Chondrocyte (in vitro differentiated cells): ENCODE measurements at regions not wholly inside any gene's neighbourhood (a gene's known extent, or its start where the extent isn't known, plus 50 kb on each side); places are given as distances from the start of the nearest gene placed in this dataset.

Experiments
- DNase-seq: peaks from one replicate; pipeline ENCODE4 v3.0.0; 2021; ENCODE audit warnings: mixed read lengths, low spot score
- H3K27ac Mint-ChIP-seq: one replicate; pipeline ENCODE4 v1.8.0; 2021; ENCODE audit warnings: mild to moderate bottlenecking, moderate library complexity, mixed read lengths; ENCODE audit not compliant: unreplicated experiment
- H3K27me3 Mint-ChIP-seq: 2 replicates; pipeline ENCODE4 v1.8.0; 2021; ENCODE audit warnings: low read depth, mixed read lengths
- H3K36me3 Mint-ChIP-seq: 2 replicates; pipeline ENCODE4 v1.8.0; 2021; ENCODE audit warnings: low read depth, mixed read lengths
- H3K4me1 Mint-ChIP-seq: 2 replicates; pipeline ENCODE4 v1.8.0; 2021; ENCODE audit warnings: low read depth, mild to moderate bottlenecking, mixed read lengths
- H3K4me3 Mint-ChIP-seq: one replicate; pipeline ENCODE4 v1.8.0; 2021; ENCODE audit warnings: mild to moderate bottlenecking, moderate library complexity, mixed read lengths; ENCODE audit not compliant: unreplicated experiment
- H3K9me3 Mint-ChIP-seq: 2 replicates; pipeline ENCODE4 v1.8.0; 2021; ENCODE audit warnings: low read depth, mixed read lengths
- CTCF ChIP-seq: fragments of 200-600 bp; sonication (generic); IDR thresholded peaks from 2 replicates; pipeline ENCODE4 v1.5.0; 2021; ENCODE audit warnings: antibody characterized with exemption, mild to moderate bottlenecking, moderate library complexity

- no peak overlapping the region for H3K27ac Mint-ChIP-seq
- no peaks in the 10 kb centered on the region for H3K36me3 Mint-ChIP-seq
- no peaks in the 10 kb centered on the region for H3K9me3 Mint-ChIP-seq
- TF ChIP-seq CTCF = no peak
- no peaks in the 10 kb centered on the region for H3K27me3 Mint-ChIP-seq
- no peak overlapping the region for H3K4me3 Mint-ChIP-seq
- DNase-seq = no peak
- peaks cover 9% of the 10 kb centered on the region for H3K4me1 Mint-ChIP-seq
These were observed 159.3 kb upstream of the TNC start for GRCh38 chr9:115277301-115277700.

GRCh38 chr9:115278326-115279035 is 160.5 kb upstream of the TNC start:
- DNase-seq = no peak
- peaks cover 9% of the 10 kb centered on the region for H3K4me1 Mint-ChIP-seq
- no peak overlapping the region for H3K27ac Mint-ChIP-seq
- H3K9me3 Mint-ChIP-seq = no peaks in the 10 kb centered on the region
- H3K36me3 Mint-ChIP-seq = no peaks in the 10 kb centered on the region
- no peak for TF ChIP-seq CTCF
- H3K4me3 Mint-ChIP-seq = no peak overlapping the region
- no peaks in the 10 kb centered on the region for H3K27me3 Mint-ChIP-seq

GRCh38 chr9:115283395-115283794 is 165.4 kb upstream of the TNC start:
- Mint-ChIP-seq H3K4me3 (no peak overlapping the region), H3K9me3 (no peaks in the 10 kb centered on the region), H3K27me3 (no peaks in the 10 kb centered on the region), H3K36me3 (no peaks in the 10 kb centered on the region), H3K4me1 (no peaks in the 10 kb centered on the region), H3K27ac (no peak overlapping the region)
- DNase-seq = no peak
- TF ChIP-seq CTCF = no peak

GRCh38 chr9:115285836-115286235 is 167.9 kb upstream of the TNC start:
- no peaks in the 10 kb centered on the region for H3K27me3 Mint-ChIP-seq
- TF ChIP-seq CTCF = no peak
- no peak overlapping the region for H3K4me3 Mint-ChIP-seq
- DNase-seq = no peak
- no peaks in the 10 kb centered on the region for H3K36me3 Mint-ChIP-seq
- H3K27ac Mint-ChIP-seq = no peak overlapping the region
- no peaks in the 10 kb centered on the region for H3K9me3 Mint-ChIP-seq
- H3K4me1 Mint-ChIP-seq = peaks cover 11% of the 10 kb centered on the region

- H3K36me3 Mint-ChIP-seq = no peaks in the 10 kb centered on the region
- H3K27ac Mint-ChIP-seq = no peak overlapping the region
- no peak for TF ChIP-seq CTCF
These were observed 168.5 kb upstream of the TNC start for GRCh38 chr9:115286411-115286810.

More at GRCh38 chr9:115286411-115286810, 168.5 kb upstream of the TNC start:
- no peak for DNase-seq
- Mint-ChIP-seq H3K4me3 (no peak overlapping the region), H3K9me3 (no peaks in the 10 kb centered on the region), H3K4me1 (peaks cover 15% of the 10 kb centered on the region), H3K27me3 (no peaks in the 10 kb centered on the region)
